GM12878 (cell line): ENCODE measurements at regions not wholly inside any gene's neighbourhood (a gene's known extent, or its start where the extent isn't known, plus 50 kb on each side); places are given as distances from the start of the nearest gene placed in this dataset.
A peak's percentile ranks its signal among the peaks of the same experiment; 100 is the strongest.

Experiments
- ATAC-seq: fragments of 200-7000 bp; cut with Tn5 transposase; 3 replicates; pipeline ENCODE4 v1.9.1; 2020; ENCODE audit warnings: mild to moderate bottlenecking, moderate library complexity
- BruUV-seq: library from RNA; stranded (reverse); fragments of 400-500 nt; replicated peaks from 2 replicates; lab custom pipeline; 2021; lab: Mats Ljungman, UMichigan
- CTCF ChIA-PET: fragments of 300-600 bp; sonication (Branson Sonifier 250); formaldehyde crosslinking; extraction: SDS; loops from one replicate; lab custom pipeline; 2021; ENCODE audit warnings: inconsistent platforms; lab: Yijun Ruan, JAX
- POLR2A ChIA-PET: fragments of 350-600 bp; formaldehyde crosslinking; extraction: SDS; loops from one replicate; lab custom pipeline; 2021; ENCODE audit warnings: inconsistent platforms; lab: Charles Lee
- RAD21 ChIA-PET: fragments of 300-600 bp; sonication (Branson Sonifier 250); formaldehyde crosslinking; loops from one replicate; lab custom pipeline; 2023; ENCODE audit warnings: antibody characterized with exemption; ENCODE audit not compliant: unreplicated experiment; lab: Charles Lee
- SMC1A ChIA-PET: fragments of 300-600 bp; sonication (Branson Sonifier 250); formaldehyde crosslinking; loops from one replicate; lab custom pipeline; 2023; ENCODE audit not compliant: unreplicated experiment, uncharacterized antibody; lab: Charles Lee
- DNase-seq: peaks from one replicate; pipeline ENCODE4 v3.0.0-alpha.2; 2011; ENCODE audit warnings: low read depth, low spot score
- FAIRE-seq: peaks from 3 replicates; lab custom pipeline; 2011; peaks lifted over from hg19 to GRCh38; lab: Jason Lieb, UNC
- H2AFZ ChIP-seq: 2 replicates; pipeline ENCODE4 v1.6.0; 2011; ENCODE audit warnings: low read depth, low read length, control low read depth; ENCODE audit not compliant: control insufficient read depth
- H3K27ac ChIP-seq: 2 replicates; pipeline ENCODE4 v1.5.1; 2011; ENCODE audit warnings: control low read depth; ENCODE audit not compliant: control insufficient read depth, insufficient read depth
- H3K27me3 ChIP-seq, 2 experiments: replicated peaks in 1 of 2; 2 replicates each; pipeline versions ENCODE4 v1.6.0 to v1.6.1; 2011; ENCODE audit warnings: low read length in 1 of 2; ENCODE audit not compliant: control insufficient read depth in 2 of 2, insufficient read depth in 2 of 2
- H3K36me3 ChIP-seq, 2 experiments: 2 replicates each; pipeline ENCODE4 v1.5.1; 2011; ENCODE audit warnings: low read length in 1 of 2; ENCODE audit not compliant: control insufficient read depth in 2 of 2, insufficient read depth in 2 of 2
- H3K4me1 ChIP-seq: 2 replicates; pipeline ENCODE4 v1.6.1; 2011; ENCODE audit warnings: mild to moderate bottlenecking, low read length, moderate library complexity, mixed read lengths; ENCODE audit not compliant: control insufficient read depth, insufficient read depth
- H3K4me2 ChIP-seq: 2 replicates; pipeline ENCODE4 v1.6.0; 2011; ENCODE audit warnings: control low read depth; ENCODE audit not compliant: control insufficient read depth, insufficient read depth
- H3K4me3 ChIP-seq: fragments of 200-600 bp; sonication (generic); 2 replicates; pipeline ENCODE4 v1.5.1; 2016
- H3K79me2 ChIP-seq: 2 replicates; pipeline ENCODE4 v1.6.0; 2011; ENCODE audit warnings: low read length; ENCODE audit not compliant: control insufficient read depth, insufficient read depth
- H3K9ac ChIP-seq: 2 replicates; pipeline ENCODE4 v1.8.0; 2011; ENCODE audit warnings: low read length, control low read depth, mixed read lengths; ENCODE audit not compliant: control insufficient read depth, insufficient read depth
- H3K9me3 ChIP-seq: replicated peaks from 3 replicates; pipeline ENCODE4 v1.5.1; 2011; ENCODE audit warnings: mild to moderate bottlenecking, low read length; ENCODE audit not compliant: control insufficient read depth, insufficient read depth
- H4K20me1 ChIP-seq: 2 replicates; pipeline ENCODE4 v1.6.0; 2011; ENCODE audit not compliant: control insufficient read depth, insufficient read depth
- FOS ChIP-seq: IDR thresholded peaks from 3 replicates; pipeline ENCODE4 v1.6.1; 2011; ENCODE audit warnings: borderline replicate concordance; ENCODE audit not compliant: insufficient read length; ENCODE audit errors: extremely low read depth
- IRF3 ChIP-seq: fragments of 450-650 bp; IDR thresholded peaks from 2 replicates; pipeline ENCODE4 v1.6.1; 2014; ENCODE audit warnings: mild to moderate bottlenecking
- MYB ChIP-seq: fragments of 150-350 bp; IDR thresholded peaks from 2 replicates; pipeline ENCODE4 v1.6.1; 2014; ENCODE audit warnings: mild to moderate bottlenecking, low read depth, low read length, borderline replicate concordance
- NFIC ChIP-seq: IDR thresholded peaks from 2 replicates; pipeline ENCODE4 v1.6.1; 2012; ENCODE audit warnings: low read depth, mild to moderate bottlenecking, inconsistent platforms, low read length, moderate library complexity
- RAD21 ChIP-seq: IDR thresholded peaks from 2 replicates; pipeline ENCODE4 v1.6.1; 2011; ENCODE audit warnings: mild to moderate bottlenecking, low read depth, low read length, moderate library complexity; ENCODE audit not compliant: insufficient read depth
- SMC3 ChIP-seq: IDR thresholded peaks from 2 replicates; pipeline ENCODE4 v1.6.1; 2011; ENCODE audit warnings: low read length, improper control_type of control experiment, borderline replicate concordance
- WGBS: methylation state at CpG from one replicate; pipeline ENCODE4 v1.1.6; 2016; ENCODE audit warnings: low lambda C conversion rate; ENCODE audit not compliant: insufficient replicate concordance, insufficient coverage; ENCODE audit errors: missing lambda C conversion rate; 5-methylcytosine and 5-hydroxymethylcytosine counted together
- in situ Hi-C: fragments of 300-500 bp; cut with MboI; formaldehyde crosslinking; loops from 9 replicates; pipeline ENCODE4 v1.14.3; 2018; ENCODE audit warnings: mixed read lengths
- intact Hi-C: fragments of 100-400 bp; cut with micrococcal nuclease; formaldehyde crosslinking; loops from one replicate; pipeline ENCODE4 v1.14.2; 2022; ENCODE audit not compliant: unreplicated experiment
- TF ChIP-seq, protein P1 (sequence below), 3 experiments: IDR thresholded peaks in 2 of 3; conservative IDR thresholded peaks in 1 of 3; 2 replicates each; pipeline ENCODE4 v1.5.1; 2011; ENCODE audit warnings: low read depth in 3 of 3, low read length in 3 of 3, mild to moderate bottlenecking in 3 of 3, control low read depth in 2 of 3, moderate library complexity in 2 of 3, inconsistent platforms in 1 of 3, mixed read lengths in 1 of 3; ENCODE audit not compliant: control insufficient read depth in 2 of 3, insufficient read depth in 1 of 3; ENCODE audit errors: extremely low read depth in 1 of 3

- DNase-seq (no peak), FAIRE-seq (no peak), ATAC-seq (no peak)
- SMC1A ChIA-PET, result interaction anchor here (0.7 to 3.5 kb wide), 5 partner anchors 9 to 380 kb away, joined by 3 to 9 read pairs (median 3); partner anchors contain the start of gene COL1A2
- H3K9me3 ChIP-seq, result no peaks in the 10 kb centered on the region
- BruUV-seq, result no TSS peak
- RAD21 ChIA-PET, result interaction anchor here (0.8 to 1.5 kb wide), 2 partner anchors 109 to 154 kb away, joined by 3 read pairs; no protein-coding TSS in a partner anchor
- no peak overlapping the region for H3K4me3 ChIP-seq
- H3K9ac ChIP-seq, result no peak overlapping the region
- intact Hi-C loops (loop anchor here (5.0 kb wide), 1 partner anchor 108 kb away; no protein-coding TSS in a partner anchor), in situ Hi-C loops (no loop called here)
- no peak overlapping the region for H2AFZ ChIP-seq
- no peak overlapping the region for H3K4me2 ChIP-seq
- TF ChIP-seq MYB (no peak), NFIC (no peak), FOS (no peak), RAD21 (peak; percentile 44; the same call in 1 of the 2 replicates), SMC3 (peak; percentile 26; the same call in 1 of the 2 replicates), IRF3 (no peak)
- TF ChIP-seq, protein P1, sequence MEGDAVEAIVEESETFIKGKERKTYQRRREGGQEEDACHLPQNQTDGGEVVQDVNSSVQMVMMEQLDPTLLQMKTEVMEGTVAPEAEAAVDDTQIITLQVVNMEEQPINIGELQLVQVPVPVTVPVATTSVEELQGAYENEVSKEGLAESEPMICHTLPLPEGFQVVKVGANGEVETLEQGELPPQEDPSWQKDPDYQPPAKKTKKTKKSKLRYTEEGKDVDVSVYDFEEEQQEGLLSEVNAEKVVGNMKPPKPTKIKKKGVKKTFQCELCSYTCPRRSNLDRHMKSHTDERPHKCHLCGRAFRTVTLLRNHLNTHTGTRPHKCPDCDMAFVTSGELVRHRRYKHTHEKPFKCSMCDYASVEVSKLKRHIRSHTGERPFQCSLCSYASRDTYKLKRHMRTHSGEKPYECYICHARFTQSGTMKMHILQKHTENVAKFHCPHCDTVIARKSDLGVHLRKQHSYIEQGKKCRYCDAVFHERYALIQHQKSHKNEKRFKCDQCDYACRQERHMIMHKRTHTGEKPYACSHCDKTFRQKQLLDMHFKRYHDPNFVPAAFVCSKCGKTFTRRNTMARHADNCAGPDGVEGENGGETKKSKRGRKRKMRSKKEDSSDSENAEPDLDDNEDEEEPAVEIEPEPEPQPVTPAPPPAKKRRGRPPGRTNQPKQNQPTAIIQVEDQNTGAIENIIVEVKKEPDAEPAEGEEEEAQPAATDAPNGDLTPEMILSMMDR (IDR thresholded peaks at IDR 0.05 in 2 of 3, conservative IDR thresholded peaks at IDR 0.05 in 1 of 3; ENCODE audit: control insufficient read depth in 2 of 3, extremely low read depth in 1 of 3, insufficient read depth in 1 of 3, low read depth in 3 of 3, low read length in 3 of 3), result peak; percentile 26 to 46 (median 30); a peak in 4 of 6 replicates
- H3K27me3 ChIP-seq, result no peaks in the 10 kb centered on the region; a peak in 1 of 4 replicates
- H4K20me1 ChIP-seq, result no peaks in the 10 kb centered on the region
- H3K79me2 ChIP-seq, result no peaks in the 10 kb centered on the region
- no peak overlapping the region for H3K27ac ChIP-seq
- H3K36me3 ChIP-seq, result no peaks in the 10 kb centered on the region
- no peaks in the 10 kb centered on the region for H3K4me1 ChIP-seq
- 0% methylated on average over 1 of the region's 1 CpG for WGBS
- CTCF ChIA-PET, result interaction anchor here (0.7 to 1.3 kb wide), 4 partner anchors 17 to 200 kb away, joined by 3 to 5 read pairs (median 3); partner anchors contain the start of gene COL1A2
- POLR2A ChIA-PET, result no interaction called here
Observed at GRCh38 chr7:94289071-94289470, 105.6 kb upstream of the COL1A2 start.
